ENCODE measurements at regions not wholly inside any gene's neighbourhood (a gene's known extent, or its start where the extent isn't known, plus 50 kb on each side); places are given as distances from the start of the nearest gene placed in this dataset.
A peak's percentile ranks its signal among the peaks of the same experiment; 100 is the strongest.

GRCh38 chr4:184575306-184575705 is 73.9 kb downstream of the CASP3 start:
- DNase-seq (ENCODE audit: low read depth in 2 of 2) = peak in 1 of 2 donors; percentile 12

GRCh38 chr4:184574861-184575260 is 74.4 kb downstream of the CASP3 start:
- peak in 1 of 2 donors; percentile 79 for DNase-seq (ENCODE audit: low read depth in 2 of 2)

- DNase-seq (ENCODE audit: low read depth in 2 of 2) = peak in 1 of 2 donors; percentile 84
These were observed 75.5 kb downstream of the CASP3 start for GRCh38 chr4:184573701-184574100.

- peak in 1 of 2 donors; percentile 69 for DNase-seq (ENCODE audit: low read depth in 2 of 2)
These were observed 80.5 kb downstream of the CASP3 start for GRCh38 chr4:184568770-184569169.

GRCh38 chr4:184563621-184564020 is 85.6 kb downstream of the CASP3 start:
- DNase-seq (ENCODE audit: low read depth in 2 of 2) = no peak

- DNase-seq (ENCODE audit: low read depth in 2 of 2) = no peak
These were observed 84.6 kb upstream of the IRF2 start for GRCh38 chr4:184558996-184559395.

GRCh38 chr4:184553891-184554290 is 79.5 kb upstream of the IRF2 start:
- no peak for DNase-seq (ENCODE audit: low read depth in 2 of 2)

GRCh38 chr4:184550476-184550875 is 76.1 kb upstream of the IRF2 start:
- no peak for DNase-seq (ENCODE audit: low read depth in 2 of 2)

GRCh38 chr4:184548648-184549341 is 74.4 kb upstream of the IRF2 start:
- DNase-seq (ENCODE audit: low read depth in 2 of 2) = peak in 1 of 2 donors; percentile 8

- DNase-seq (ENCODE audit: low read depth in 2 of 2) = no peak
These were observed 73.9 kb upstream of the IRF2 start for GRCh38 chr4:184548316-184548647.

GRCh38 chr4:184544788-184545409 is 70.5 kb upstream of the IRF2 start:
- no peak for DNase-seq (ENCODE audit: low read depth in 2 of 2)

GRCh38 chr4:184541907-184542306 is 67.6 kb upstream of the IRF2 start:
- DNase-seq (ENCODE audit: low read depth in 2 of 2) = no peak

GRCh38 chr4:184540307-184540706 is 66.0 kb upstream of the IRF2 start:
- no peak for DNase-seq (ENCODE audit: low read depth in 2 of 2)

GRCh38 chr4:184538023-184538599 is 63.8 kb upstream of the IRF2 start:
- DNase-seq (ENCODE audit: low read depth in 2 of 2) = peak; percentile 85 to 93

- peak; percentile 87 to 96 for DNase-seq (ENCODE audit: low read depth in 2 of 2)
These were observed 63.1 kb upstream of the IRF2 start for GRCh38 chr4:184537269-184538022.

GRCh38 chr4:184536881-184537248 is 62.5 kb upstream of the IRF2 start:
- DNase-seq (ENCODE audit: low read depth in 2 of 2) = peak in 1 of 2 donors; percentile 2

- DNase-seq (ENCODE audit: low read depth in 2 of 2) = no peak
These were observed 61.9 kb upstream of the IRF2 start for GRCh38 chr4:184536065-184536880.

- peak in 1 of 2 donors; percentile 32 for DNase-seq (ENCODE audit: low read depth in 2 of 2)
These were observed 60.4 kb upstream of the IRF2 start for GRCh38 chr4:184534511-184535391.

- no peak for DNase-seq (ENCODE audit: low read depth in 2 of 2)
These were observed 59.6 kb upstream of the IRF2 start for GRCh38 chr4:184533908-184534307.

- no peak for DNase-seq (ENCODE audit: low read depth in 2 of 2)
These were observed 56.7 kb upstream of the IRF2 start for GRCh38 chr4:184531008-184531407.
